Prostate gland (tissue), 2 donors: ENCODE measurements at regions not wholly inside any gene's neighbourhood (a gene's known extent, or its start where the extent isn't known, plus 50 kb on each side); places are given as distances from the start of the nearest gene placed in this dataset.

ENCODE experiments used
- DNase-seq: peaks from one replicate; pipeline ENCODE4 v3.0.0-alpha.2; 2019; ENCODE audit warnings: low spot score
- H3K27ac ChIP-seq, 2 donors: fragments of 200-600 bp; sonication (generic); 2 replicates each; pipeline ENCODE4 v1.5.1; 2017 to 2019
- H3K27me3 ChIP-seq: fragments of 200-600 bp; sonication (generic); replicated peaks from 2 replicates; pipeline ENCODE4 v1.5.1; 2019; ENCODE audit not compliant: insufficient read depth
- H3K36me3 ChIP-seq, 2 donors: fragments of 200-600 bp; sonication (generic); 1 replicate in 1 of 2; 2 replicates in 1 of 2; pipeline versions ENCODE4 v1.5.1 to v1.8.1; 2017 to 2019
- H3K4me1 ChIP-seq: fragments of 200-600 bp; sonication (generic); replicated peaks from 2 replicates; pipeline ENCODE4 v1.5.1; 2019
- H3K4me3 ChIP-seq, 2 donors: fragments of 200-600 bp; sonication (generic); 2 replicates each; pipeline ENCODE4 v1.5.1; 2017 to 2019
- H3K9me3 ChIP-seq: fragments of 200-600 bp; sonication (generic); 2 replicates; pipeline ENCODE4 v1.5.1; 2017
- CTCF ChIP-seq, 4 experiments: fragments of 200-600 bp in 2 of 4; fragments of 450-650 bp in 2 of 4; sonication (generic) in 2 of 4; IDR thresholded peaks; 1 replicate in 3 of 4; 2 replicates in 1 of 4; pipeline ENCODE4 v1.5.1; 2016 to 2019; ENCODE audit warnings: antibody characterized with exemption in 4 of 4, mild to moderate bottlenecking in 2 of 4, moderate library complexity in 2 of 4
- POLR2A ChIP-seq: fragments of 450-650 bp; IDR thresholded peaks from one replicate; pipeline ENCODE4 v1.6.1; 2016; ENCODE audit warnings: antibody characterized with exemption, mild to moderate bottlenecking
- POLR2AphosphoS5 ChIP-seq: sonication (generic); formaldehyde crosslinking; IDR thresholded peaks from one replicate; pipeline ENCODE4 v1.6.1; 2017; ENCODE audit warnings: antibody characterized with exemption
- WGBS: methylation state at CpG from one replicate; pipeline ENCODE4 v1.1.5; 2018; 5-methylcytosine and 5-hydroxymethylcytosine counted together
- intact Hi-C: fragments of 100-400 bp; cut with DNase I; formaldehyde crosslinking; loops from one replicate; pipeline ENCODE4 v1.14.2; 2022

GRCh38 chr1:170803711-170804110 is 131.6 kb upstream of the MROH9 start:
- Histone ChIP-seq H3K27ac (no peak overlapping the region), H3K27me3 (no peaks in the 10 kb centered on the region), H3K4me1 (no peaks in the 10 kb centered on the region), H3K4me3 (no peak overlapping the region), H3K36me3 (no peaks in the 10 kb centered on the region), H3K9me3 (no peaks in the 10 kb centered on the region)
- TF ChIP-seq POLR2A (no peak), CTCF (IDR thresholded peaks at IDR 0.05) (no peak), POLR2AphosphoS5 (no peak)
- intact Hi-C loops, result no loop called here
- no peak for DNase-seq
- WGBS, result 94% methylated on average over 1 of the region's 1 CpG

GRCh38 chr1:170804419-170804818 is 130.9 kb upstream of the MROH9 start:
- no peak for DNase-seq
- Histone ChIP-seq H3K4me3 (no peak overlapping the region), H3K27me3 (no peaks in the 10 kb centered on the region), H3K36me3 (no peaks in the 10 kb centered on the region), H3K9me3 (no peaks in the 10 kb centered on the region), H3K27ac (no peak overlapping the region), H3K4me1 (no peaks in the 10 kb centered on the region)
- intact Hi-C loops, result no loop called here
- TF ChIP-seq POLR2A, result no peak
- TF ChIP-seq CTCF (IDR thresholded peaks at IDR 0.05), result no peak
- no peak for TF ChIP-seq POLR2AphosphoS5

- Histone ChIP-seq H3K4me1 (no peaks in the 10 kb centered on the region), H3K9me3 (no peaks in the 10 kb centered on the region), H3K4me3 (no peak overlapping the region), H3K27ac (no peak overlapping the region), H3K36me3 (no peaks in the 10 kb centered on the region), H3K27me3 (no peaks in the 10 kb centered on the region)
- intact Hi-C loops, result no loop called here
- no peak for DNase-seq
- TF ChIP-seq CTCF (IDR thresholded peaks at IDR 0.05) (no peak), POLR2AphosphoS5 (no peak), POLR2A (no peak)
- 95% methylated on average over 4 of the region's 4 CpGs for WGBS
These were observed 130.5 kb upstream of the MROH9 start for GRCh38 chr1:170804879-170805278.

- TF ChIP-seq POLR2A (no peak), CTCF (IDR thresholded peaks at IDR 0.05) (no peak), POLR2AphosphoS5 (no peak)
- H3K9me3 ChIP-seq, result no peaks in the 10 kb centered on the region
- no peaks in the 10 kb centered on the region for H3K36me3 ChIP-seq
- no peak overlapping the region for H3K27ac ChIP-seq
- 68% methylated on average over 3 of the region's 3 CpGs for WGBS
- intact Hi-C loops, result no loop called here
- H3K4me3 ChIP-seq, result no peak overlapping the region
- no peaks in the 10 kb centered on the region for H3K4me1 ChIP-seq
- no peak for DNase-seq
- H3K27me3 ChIP-seq, result no peaks in the 10 kb centered on the region
These were observed 128.4 kb upstream of the MROH9 start for GRCh38 chr1:170806961-170807360.

- TF ChIP-seq POLR2AphosphoS5, result no peak
- TF ChIP-seq CTCF (IDR thresholded peaks at IDR 0.05), result no peak
- no peak for TF ChIP-seq POLR2A
- Histone ChIP-seq H3K27ac (no peak overlapping the region), H3K4me3 (no peak overlapping the region), H3K9me3 (no peaks in the 10 kb centered on the region), H3K27me3 (no peaks in the 10 kb centered on the region), H3K36me3 (no peaks in the 10 kb centered on the region), H3K4me1 (no peaks in the 10 kb centered on the region)
- no peak for DNase-seq
- intact Hi-C loops, result no loop called here
- WGBS, result 94% methylated on average over 4 of the region's 4 CpGs
These were observed 127.9 kb upstream of the MROH9 start for GRCh38 chr1:170807432-170807831.
